H1 (cell line): ENCODE measurements at regions not wholly inside any gene's neighbourhood (a gene's known extent, or its start where the extent isn't known, plus 50 kb on each side); places are given as distances from the start of the nearest gene placed in this dataset.

Source experiments
- CTCF ChIA-PET: fragments of 300-600 bp; sonication (Branson Sonifier 250); formaldehyde crosslinking; loops from one replicate; lab custom pipeline; 2021; ENCODE audit not compliant: partially characterized antibody; lab: Charles Lee
- POLR2A ChIA-PET: fragments of 300-600 bp; sonication (Branson Sonifier 250); formaldehyde crosslinking; loops from one replicate; lab custom pipeline; 2021; ENCODE audit warnings: inconsistent platforms; ENCODE audit not compliant: partially characterized antibody; lab: Charles Lee
- DNase-seq, 2 experiments: peaks; one replicate each; pipeline versions ENCODE4 v3.0.0 to v3.0.0-alpha.2; 2010 to 2022; ENCODE audit warnings: low spot score in 2 of 2, low read depth in 1 of 2, mixed read lengths in 1 of 2
- FAIRE-seq: peaks from 2 replicates; lab custom pipeline; 2011; peaks lifted over from hg19 to GRCh38; lab: Jason Lieb, UNC
- H2AFZ ChIP-seq: 2 replicates; pipeline ENCODE4 v1.8.1; 2012; ENCODE audit warnings: low read length, inconsistent platforms
- H2AK5ac ChIP-seq: 2 replicates; pipeline ENCODE4 v1.6.1; 2013; ENCODE audit warnings: low read depth, low read length
- H2BK120ac ChIP-seq: replicated peaks from 2 replicates; pipeline ENCODE3; 2013; ENCODE audit warnings: low read depth, low read length, inconsistent platforms
- H2BK12ac ChIP-seq: 2 replicates; pipeline ENCODE4 v1.6.1; 2013; ENCODE audit warnings: low read depth, low read length
- H2BK15ac ChIP-seq: 2 replicates; pipeline ENCODE4 v1.6.1; 2013; ENCODE audit warnings: low read length
- H2BK20ac ChIP-seq: 2 replicates; pipeline ENCODE4 v1.6.1; 2013; ENCODE audit warnings: low read length
- H2BK5ac ChIP-seq: 2 replicates; pipeline ENCODE4 v1.6.1; 2013; ENCODE audit warnings: low read depth, low read length
- H3K14ac ChIP-seq: 2 replicates; pipeline ENCODE4 v1.6.1; 2013; ENCODE audit warnings: inconsistent platforms; ENCODE audit not compliant: insufficient read length
- H3K18ac ChIP-seq: 2 replicates; pipeline ENCODE4 v1.6.1; 2013; ENCODE audit warnings: low read length; ENCODE audit errors: extremely low read depth
- H3K23ac ChIP-seq: 2 replicates; pipeline ENCODE4 v1.6.1; 2013; ENCODE audit warnings: inconsistent platforms; ENCODE audit not compliant: insufficient read length
- H3K23me2 ChIP-seq: 2 replicates; pipeline ENCODE4 v1.6.1; 2013; ENCODE audit warnings: low read depth, low read length
- H3K27ac ChIP-seq: 2 replicates; pipeline ENCODE4 v1.6.1; 2011; ENCODE audit warnings: low read depth, low read length, inconsistent platforms
- H3K27me3 ChIP-seq, 4 experiments: replicated peaks in 1 of 4; 1 replicate in 1 of 4; 2 replicates in 3 of 4; pipeline versions ENCODE4 v1.6.1 to v1.8.1; 2011 to 2013; ENCODE audit warnings: low read length in 3 of 4, mild to moderate bottlenecking in 3 of 4, inconsistent platforms in 2 of 4, mixed read lengths in 2 of 4, moderate library complexity in 1 of 4; ENCODE audit not compliant: control insufficient read depth in 3 of 4, insufficient read depth in 3 of 4; ENCODE audit errors: extremely low read depth in 1 of 4
- H3K36me3 ChIP-seq, 4 experiments: 2 replicates each; pipeline versions ENCODE4 v1.6.1 to v1.8.1; 2011 to 2013; ENCODE audit warnings: mild to moderate bottlenecking in 4 of 4, low read length in 3 of 4, moderate library complexity in 2 of 4, control low read depth in 1 of 4, inconsistent platforms in 1 of 4; ENCODE audit not compliant: insufficient read depth in 4 of 4, control insufficient read depth in 2 of 4
- H3K4ac ChIP-seq: replicated peaks from 2 replicates; pipeline ENCODE3; 2013; ENCODE audit warnings: low read length, low read depth, mixed read lengths, inconsistent platforms; ENCODE audit not compliant: insufficient read length
- H3K4me1 ChIP-seq, 4 experiments: replicated peaks in 1 of 4; 1 replicate in 1 of 4; 2 replicates in 3 of 4; pipeline versions ENCODE4 v1.6.1 to v1.8.1; 2011 to 2013; ENCODE audit warnings: low read length in 3 of 4, inconsistent platforms in 2 of 4, mixed read lengths in 1 of 4; ENCODE audit not compliant: insufficient read depth in 4 of 4, control insufficient read depth in 3 of 4
- H3K4me2 ChIP-seq, 2 experiments: 2 replicates each; pipeline versions ENCODE4 v1.6.1 to v1.8.1; 2011 to 2013; ENCODE audit warnings: low read depth in 2 of 2, low read length in 2 of 2, control low read depth in 1 of 2, inconsistent platforms in 1 of 2, mild to moderate bottlenecking in 1 of 2; ENCODE audit not compliant: insufficient read depth in 1 of 2
- H3K4me3 ChIP-seq, 4 experiments: fragments of 200-600, 300-600 bp in 1 of 4; sonication (generic), shearing (Covaris generic), sonication (Bioruptor Twin) in 1 of 4; 2 replicates each; pipeline versions ENCODE4 v1.5.1 to v1.8.1; 2011 to 2016; ENCODE audit warnings: low read length in 4 of 4, low read depth in 3 of 4, control low read depth in 2 of 4, inconsistent platforms in 2 of 4, mild to moderate bottlenecking in 2 of 4, mixed read lengths in 1 of 4, moderate library complexity in 1 of 4; ENCODE audit not compliant: insufficient read depth in 2 of 4; ENCODE audit errors: extremely low read depth in 1 of 4
- H3K56ac ChIP-seq: replicated peaks from 2 replicates; pipeline ENCODE3; 2013; ENCODE audit warnings: low read depth, mild to moderate bottlenecking, mixed read lengths, low read length, inconsistent platforms; ENCODE audit not compliant: insufficient read length
- H3K79me1 ChIP-seq: 2 replicates; pipeline ENCODE4 v1.6.1; 2013; ENCODE audit warnings: low read depth, low read length, control low read depth
- H3K79me2 ChIP-seq, 2 experiments: 2 replicates each; pipeline versions ENCODE4 v1.6.1 to v1.8.1; 2012 to 2013; ENCODE audit warnings: low read length in 2 of 2, mild to moderate bottlenecking in 2 of 2, inconsistent platforms in 1 of 2; ENCODE audit not compliant: insufficient read depth in 2 of 2, control insufficient read depth in 1 of 2
- H3K9ac ChIP-seq, 4 experiments: replicated peaks in 1 of 4; 1 replicate in 1 of 4; 2 replicates in 3 of 4; pipeline versions ENCODE4 v1.6.1 to v1.8.1; 2011 to 2013; ENCODE audit warnings: low read depth in 3 of 4, low read length in 3 of 4, control low read depth in 2 of 4, mild to moderate bottlenecking in 2 of 4, moderate library complexity in 2 of 4, inconsistent platforms in 1 of 4; ENCODE audit errors: extremely low read depth in 1 of 4
- H3K9me3 ChIP-seq, 2 experiments: 2 replicates each; pipeline versions ENCODE4 v1.6.1 to v1.8.1; 2012 to 2013; ENCODE audit warnings: mild to moderate bottlenecking in 2 of 2, moderate library complexity in 2 of 2, control low read depth in 1 of 2, inconsistent platforms in 1 of 2, low read depth in 1 of 2, low read length in 1 of 2, mixed read lengths in 1 of 2; ENCODE audit not compliant: insufficient read depth in 2 of 2
- H4K20me1 ChIP-seq, 2 experiments: replicated peaks in 1 of 2; 2 replicates each; pipeline versions ENCODE3 to v1.8.1; 2011 to 2013; ENCODE audit warnings: inconsistent platforms in 2 of 2, low read length in 2 of 2, mild to moderate bottlenecking in 1 of 2; ENCODE audit not compliant: insufficient read depth in 2 of 2, control insufficient read depth in 1 of 2
- H4K5ac ChIP-seq: 2 replicates; pipeline ENCODE4 v1.6.1; 2013; ENCODE audit warnings: low read length, low read depth, mixed read lengths, inconsistent platforms; ENCODE audit not compliant: insufficient read length
- H4K8ac ChIP-seq: 2 replicates; pipeline ENCODE4 v1.8.0; 2013; ENCODE audit warnings: mild to moderate bottlenecking, moderate library complexity, low read length, inconsistent platforms; ENCODE audit not compliant: insufficient read depth; ENCODE audit errors: extremely low read depth
- H4K91ac ChIP-seq: replicated peaks from 2 replicates; pipeline ENCODE3; 2013; ENCODE audit warnings: low read length, mixed read lengths, inconsistent platforms; ENCODE audit not compliant: insufficient read length
- CBX5 ChIP-seq: fragments of 300-800, 300-1000 bp; sonication (generic); IDR thresholded peaks from 2 replicates; pipeline ENCODE4 v1.7.1; 2016; ENCODE audit warnings: antibody characterized with exemption, low read length, low read depth
- CHD2 ChIP-seq: IDR thresholded peaks from 2 replicates; pipeline ENCODE4 v1.6.1; 2012; ENCODE audit warnings: low read length, improper control_type of control experiment
- EGR1 ChIP-seq: IDR thresholded peaks from 2 replicates; pipeline ENCODE4 v1.6.1; 2011; ENCODE audit warnings: low read depth, low read length, borderline replicate concordance
- POU5F1 ChIP-seq: IDR thresholded peaks from 2 replicates; pipeline ENCODE4 v1.6.1; 2011; ENCODE audit warnings: low read depth, mild to moderate bottlenecking, low read length, moderate library complexity
- RFX5 ChIP-seq: IDR thresholded peaks from 2 replicates; pipeline ENCODE4 v1.6.1; 2011; ENCODE audit warnings: low read depth, low read length, improper control_type of control experiment, borderline replicate concordance
- WGBS, 2 experiments: shearing (Covaris generic) in 1 of 2; methylation state at CpG; one replicate each; pipeline versions ENCODE4 v1.1.6 to v1.1.7; 2013 to 2015; ENCODE audit warnings: low lambda C conversion rate in 2 of 2, mixed read lengths in 2 of 2, inconsistent platforms in 1 of 2, low coverage in 1 of 2, missing lambda C conversion rate in 1 of 2; ENCODE audit not compliant: insufficient replicate concordance in 2 of 2, insufficient coverage in 1 of 2, insufficient read length in 1 of 2; ENCODE audit errors: extremely low coverage in 1 of 2, missing lambda C conversion rate in 1 of 2; 5-methylcytosine and 5-hydroxymethylcytosine counted together
- TF ChIP-seq, protein P1 (sequence below), 3 experiments: IDR thresholded peaks; 1 replicate in 2 of 3; 2 replicates in 1 of 3; pipeline versions ENCODE4 v1.5.1 to v1.6.1; 2011; ENCODE audit warnings: low read length in 3 of 3, mild to moderate bottlenecking in 3 of 3, inconsistent platforms in 2 of 3, low read depth in 1 of 3, moderate library complexity in 1 of 3; ENCODE audit not compliant: insufficient read depth in 1 of 3; ENCODE audit errors: control extremely low read depth in 1 of 3
- TF ChIP-seq, protein P2 (sequence below): IDR thresholded peaks from 2 replicates; pipeline ENCODE4 v1.6.1; 2012; ENCODE audit warnings: inconsistent platforms

DNA sequence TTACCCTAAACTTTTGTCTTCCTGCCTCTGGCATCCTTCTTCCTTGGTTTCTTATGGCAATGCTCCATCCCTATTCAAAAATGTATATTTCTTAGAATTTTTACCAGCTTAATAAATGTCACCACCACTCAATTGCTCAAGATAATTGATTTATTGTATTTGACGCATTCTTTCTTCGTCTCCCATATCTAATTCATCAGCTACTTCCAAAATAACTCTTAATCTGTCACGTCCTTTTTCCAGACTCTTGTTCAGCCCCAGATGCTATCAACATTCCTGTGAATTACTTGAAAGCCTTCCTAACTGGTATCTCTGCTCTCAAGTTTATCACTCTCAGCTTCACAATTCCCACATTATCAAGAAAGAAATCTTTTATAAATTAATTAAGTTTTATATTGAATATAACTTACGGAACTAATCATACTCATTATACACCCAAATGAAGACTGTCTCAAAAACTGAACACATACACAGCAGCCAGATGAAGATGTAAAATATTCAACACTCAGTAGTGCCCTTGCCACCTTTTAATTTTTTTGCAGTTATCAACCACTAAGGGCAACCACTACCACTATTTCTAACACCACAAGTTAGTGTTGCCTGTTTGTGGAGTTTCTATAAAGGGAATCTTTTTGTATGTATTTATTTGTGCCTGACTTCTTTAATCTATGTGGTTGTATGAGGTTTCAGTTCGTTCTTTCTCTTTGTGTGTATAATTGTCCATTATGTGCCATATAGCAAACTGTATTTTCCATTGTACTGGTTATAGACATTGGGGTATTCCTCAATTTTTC lies 2295.4 kb downstream of the PCDH9 start:
- H2AK5ac ChIP-seq, result no peak overlapping the region
- no peak overlapping the region for H3K9ac ChIP-seq
- no peak overlapping the region for H3K4me2 ChIP-seq
- H3K79me1 ChIP-seq, result no peaks in the 10 kb centered on the region
- H3K23me2 ChIP-seq, result no peaks in the 10 kb centered on the region
- ChIA-PET POLR2A (no interaction called here), CTCF (interaction anchor here (1.0 kb wide), 1 partner anchor 10 kb away, joined by 3 read pairs; no protein-coding TSS in a partner anchor)
- FAIRE-seq (no peak), DNase-seq (no peak)
- H3K4me1 ChIP-seq, result no peaks in the 10 kb centered on the region
- no peak overlapping the region for H4K91ac ChIP-seq
- H2BK20ac ChIP-seq, result no peak overlapping the region
- H3K79me2 ChIP-seq, result no peaks in the 10 kb centered on the region
- H3K18ac ChIP-seq, result no peak overlapping the region
- H4K5ac ChIP-seq, result no peak overlapping the region
- H3K4me3 ChIP-seq, result no peak overlapping the region
- no peak overlapping the region for H3K4ac ChIP-seq
- H3K27ac ChIP-seq, result no peak overlapping the region
- no peak overlapping the region for H2BK120ac ChIP-seq
- no peak overlapping the region for H3K56ac ChIP-seq
- H4K8ac ChIP-seq, result no peak overlapping the region
- no peak overlapping the region for H3K14ac ChIP-seq
- no peaks in the 10 kb centered on the region for H3K36me3 ChIP-seq
- no peaks in the 10 kb centered on the region for H3K9me3 ChIP-seq
- H4K20me1 ChIP-seq, result no peaks in the 10 kb centered on the region
- 90% methylated on average over 5 of the region's 5 CpGs; no CpG with 5 or more reads in 1 of the 2 experiments for WGBS, 2 experiments
- H2BK5ac ChIP-seq, result no peak overlapping the region
- no peak overlapping the region for H3K23ac ChIP-seq
- no peak overlapping the region for H2BK15ac ChIP-seq
- H2BK12ac ChIP-seq, result no peak overlapping the region
- H2AFZ ChIP-seq, result no peak overlapping the region
- no peaks in the 10 kb centered on the region for H3K27me3 ChIP-seq
- TF ChIP-seq RFX5, result no peak
- no peak for TF ChIP-seq POU5F1
- TF ChIP-seq EGR1, result no peak
- no peak for TF ChIP-seq CHD2
- TF ChIP-seq, protein P1, sequence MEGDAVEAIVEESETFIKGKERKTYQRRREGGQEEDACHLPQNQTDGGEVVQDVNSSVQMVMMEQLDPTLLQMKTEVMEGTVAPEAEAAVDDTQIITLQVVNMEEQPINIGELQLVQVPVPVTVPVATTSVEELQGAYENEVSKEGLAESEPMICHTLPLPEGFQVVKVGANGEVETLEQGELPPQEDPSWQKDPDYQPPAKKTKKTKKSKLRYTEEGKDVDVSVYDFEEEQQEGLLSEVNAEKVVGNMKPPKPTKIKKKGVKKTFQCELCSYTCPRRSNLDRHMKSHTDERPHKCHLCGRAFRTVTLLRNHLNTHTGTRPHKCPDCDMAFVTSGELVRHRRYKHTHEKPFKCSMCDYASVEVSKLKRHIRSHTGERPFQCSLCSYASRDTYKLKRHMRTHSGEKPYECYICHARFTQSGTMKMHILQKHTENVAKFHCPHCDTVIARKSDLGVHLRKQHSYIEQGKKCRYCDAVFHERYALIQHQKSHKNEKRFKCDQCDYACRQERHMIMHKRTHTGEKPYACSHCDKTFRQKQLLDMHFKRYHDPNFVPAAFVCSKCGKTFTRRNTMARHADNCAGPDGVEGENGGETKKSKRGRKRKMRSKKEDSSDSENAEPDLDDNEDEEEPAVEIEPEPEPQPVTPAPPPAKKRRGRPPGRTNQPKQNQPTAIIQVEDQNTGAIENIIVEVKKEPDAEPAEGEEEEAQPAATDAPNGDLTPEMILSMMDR (IDR thresholded peaks at IDR 0.05; ENCODE audit: control extremely low read depth in 1 of 3, insufficient read depth in 1 of 3, low read depth in 1 of 3, low read length in 3 of 3), result no peak
- TF ChIP-seq, protein P2, sequence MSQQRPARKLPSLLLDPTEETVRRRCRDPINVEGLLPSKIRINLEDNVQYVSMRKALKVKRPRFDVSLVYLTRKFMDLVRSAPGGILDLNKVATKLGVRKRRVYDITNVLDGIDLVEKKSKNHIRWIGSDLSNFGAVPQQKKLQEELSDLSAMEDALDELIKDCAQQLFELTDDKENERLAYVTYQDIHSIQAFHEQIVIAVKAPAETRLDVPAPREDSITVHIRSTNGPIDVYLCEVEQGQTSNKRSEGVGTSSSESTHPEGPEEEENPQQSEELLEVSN, result no peak
- no peak for TF ChIP-seq CBX5
